Bronchial epithelial cell (primary cell): ENCODE measurements at regions not wholly inside any gene's neighbourhood (a gene's known extent, or its start where the extent isn't known, plus 50 kb on each side); places are given as distances from the start of the nearest gene placed in this dataset.

Source experiments
- DNase-seq: peaks from one replicate; pipeline ENCODE4 v3.0.0-alpha.2; 2010; ENCODE audit warnings: low read depth
- FAIRE-seq: peaks from 2 replicates; lab custom pipeline; 2011; peaks lifted over from hg19 to GRCh38; lab: Jason Lieb, UNC
- H3K27me3 ChIP-seq: 2 replicates; pipeline ENCODE4 v1.5.1; 2011; ENCODE audit warnings: low read length; ENCODE audit not compliant: control insufficient read depth, insufficient read depth
- H3K36me3 ChIP-seq: 2 replicates; pipeline ENCODE4 v1.5.1; 2011; ENCODE audit warnings: low read length; ENCODE audit not compliant: control insufficient read depth, insufficient read depth
- H3K4me3 ChIP-seq: 2 replicates; pipeline ENCODE4 v1.5.1; 2011; ENCODE audit warnings: mild to moderate bottlenecking, low read depth, low read length, control low read depth
- TF ChIP-seq, protein P1 (sequence below): IDR thresholded peaks from 2 replicates; pipeline ENCODE4 v1.5.1; 2011; ENCODE audit warnings: mild to moderate bottlenecking, moderate library complexity, low read length, control low read depth, inconsistent platforms; ENCODE audit not compliant: insufficient read depth, severe bottlenecking

DNA sequence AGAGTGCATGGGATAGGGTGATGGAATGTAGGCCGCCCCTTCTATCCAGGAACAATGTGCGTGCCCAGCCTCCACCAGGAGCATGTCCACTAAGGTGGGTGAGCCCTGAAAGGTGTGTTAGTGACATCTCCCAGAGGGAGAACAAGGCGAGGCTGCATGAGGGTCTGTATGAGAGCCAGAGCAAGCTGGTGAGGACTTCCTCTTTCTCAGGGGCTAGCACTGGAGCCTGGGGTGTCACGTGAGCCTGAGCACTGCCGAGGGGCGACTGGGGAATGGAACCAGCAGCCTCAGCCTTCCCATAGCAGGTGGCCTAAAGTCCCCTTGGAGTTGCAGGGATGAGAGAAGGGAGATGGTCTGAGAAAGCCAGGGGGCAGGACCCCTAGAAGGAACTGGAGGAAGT is 156.3 kb upstream of the COBL start:
- FAIRE-seq (no peak), DNase-seq (no peak)
- TF ChIP-seq, protein P1, sequence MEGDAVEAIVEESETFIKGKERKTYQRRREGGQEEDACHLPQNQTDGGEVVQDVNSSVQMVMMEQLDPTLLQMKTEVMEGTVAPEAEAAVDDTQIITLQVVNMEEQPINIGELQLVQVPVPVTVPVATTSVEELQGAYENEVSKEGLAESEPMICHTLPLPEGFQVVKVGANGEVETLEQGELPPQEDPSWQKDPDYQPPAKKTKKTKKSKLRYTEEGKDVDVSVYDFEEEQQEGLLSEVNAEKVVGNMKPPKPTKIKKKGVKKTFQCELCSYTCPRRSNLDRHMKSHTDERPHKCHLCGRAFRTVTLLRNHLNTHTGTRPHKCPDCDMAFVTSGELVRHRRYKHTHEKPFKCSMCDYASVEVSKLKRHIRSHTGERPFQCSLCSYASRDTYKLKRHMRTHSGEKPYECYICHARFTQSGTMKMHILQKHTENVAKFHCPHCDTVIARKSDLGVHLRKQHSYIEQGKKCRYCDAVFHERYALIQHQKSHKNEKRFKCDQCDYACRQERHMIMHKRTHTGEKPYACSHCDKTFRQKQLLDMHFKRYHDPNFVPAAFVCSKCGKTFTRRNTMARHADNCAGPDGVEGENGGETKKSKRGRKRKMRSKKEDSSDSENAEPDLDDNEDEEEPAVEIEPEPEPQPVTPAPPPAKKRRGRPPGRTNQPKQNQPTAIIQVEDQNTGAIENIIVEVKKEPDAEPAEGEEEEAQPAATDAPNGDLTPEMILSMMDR: no peak
- H3K36me3 ChIP-seq: no peaks in the 10 kb centered on the region
- no peak overlapping the region for H3K4me3 ChIP-seq
- H3K27me3 ChIP-seq: peaks cover 1% of the 10 kb centered on the region

DNA sequence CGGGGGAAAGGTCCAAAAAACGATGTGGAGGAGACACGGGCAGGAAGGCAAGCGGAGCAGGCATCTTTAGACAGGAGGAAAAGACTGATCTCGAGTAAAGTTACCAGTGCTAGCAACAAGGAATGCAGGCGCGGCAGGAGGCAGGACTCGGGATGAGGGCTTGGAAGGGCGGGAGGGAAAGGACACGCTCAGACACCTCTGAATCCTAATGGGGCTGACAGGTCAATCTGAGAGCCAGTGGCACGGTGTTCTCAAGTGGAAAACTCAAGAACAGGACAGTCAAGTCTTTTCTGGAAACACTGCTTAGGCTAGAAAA is 155.3 kb upstream of the COBL start:
- no peak for FAIRE-seq
- Histone ChIP-seq H3K4me3 (no peak overlapping the region), H3K36me3 (no peaks in the 10 kb centered on the region), H3K27me3 (peaks cover 1% of the 10 kb centered on the region)
- DNase-seq: no peak
- TF ChIP-seq, protein P1: no peak

DNA sequence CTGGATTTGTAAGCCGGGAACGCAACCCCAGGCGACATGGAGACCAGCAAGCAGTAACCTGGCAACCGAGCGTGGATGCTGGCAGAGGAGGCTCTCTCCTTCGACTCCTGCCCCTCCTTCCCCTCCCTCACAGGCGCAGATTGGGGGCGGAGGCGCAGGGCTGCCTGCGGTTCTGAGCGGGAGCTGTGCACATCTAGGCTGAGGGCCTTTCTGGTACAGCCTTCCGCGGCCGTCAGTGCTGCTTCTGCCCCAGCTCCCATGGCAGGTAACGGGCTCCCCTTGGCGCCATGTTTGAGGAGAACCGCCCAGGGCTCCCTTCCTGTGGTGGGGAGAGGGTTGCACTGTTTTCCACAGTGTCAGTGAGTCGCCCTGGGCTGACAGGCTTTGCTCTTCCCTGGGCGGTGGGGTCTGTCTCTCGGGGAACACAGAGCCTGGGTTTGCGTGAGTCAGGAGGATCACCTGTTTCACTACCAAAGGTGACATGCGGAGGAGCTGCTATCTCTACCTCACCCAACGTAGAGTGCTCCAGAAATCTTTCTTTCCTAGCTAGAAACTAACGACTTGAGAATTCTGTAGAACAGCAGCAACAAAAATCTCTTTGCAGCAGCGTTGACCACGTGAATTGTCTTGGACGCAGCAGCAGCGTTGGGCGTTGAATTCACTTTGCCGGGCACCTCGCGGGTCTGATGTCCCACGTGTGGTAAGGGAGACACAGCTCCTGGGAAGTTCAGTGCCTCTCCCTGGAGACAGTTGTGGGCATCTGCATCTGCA is 154.8 kb upstream of the COBL start:
- no peaks in the 10 kb centered on the region for H3K36me3 ChIP-seq
- FAIRE-seq: no peak
- TF ChIP-seq, protein P1: no peak
- H3K4me3 ChIP-seq: no peak overlapping the region
- no peak for DNase-seq
- peaks cover 1% of the 10 kb centered on the region for H3K27me3 ChIP-seq

DNA sequence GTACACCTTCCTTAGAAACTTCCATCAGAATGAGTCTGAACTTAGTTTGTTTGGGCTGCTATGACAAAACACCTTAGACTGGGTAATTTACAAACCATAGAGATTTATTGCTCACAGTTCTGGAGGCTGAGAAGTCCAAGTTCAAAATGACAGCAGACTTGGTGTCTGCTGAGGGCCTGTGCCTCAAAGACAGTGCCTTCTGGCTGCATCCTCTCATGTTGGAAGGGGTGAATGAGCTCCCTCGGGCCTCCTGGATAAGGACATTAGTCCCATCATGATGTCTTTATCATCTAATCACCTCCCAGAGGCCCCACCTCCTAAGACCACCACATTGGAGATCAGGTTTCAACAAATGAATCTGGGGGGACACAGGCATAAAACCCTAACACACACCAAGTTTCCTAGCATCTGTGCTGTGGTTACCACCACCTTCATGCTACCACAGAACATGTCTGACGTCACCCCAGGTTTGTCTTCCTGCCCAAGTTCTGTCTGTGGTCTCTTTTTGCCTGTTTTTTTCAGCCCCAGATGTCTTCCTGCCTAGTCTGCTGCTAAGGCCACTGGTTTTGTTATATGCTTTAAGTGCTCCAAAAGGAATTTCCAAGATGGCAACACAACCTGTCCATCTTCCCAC is 150.9 kb upstream of the COBL start:
- DNase-seq (no peak), FAIRE-seq (no peak)
- H3K27me3 ChIP-seq: peaks cover 1% of the 10 kb centered on the region
- TF ChIP-seq, protein P1: no peak
- H3K4me3 ChIP-seq: no peak overlapping the region
- no peaks in the 10 kb centered on the region for H3K36me3 ChIP-seq

DNA sequence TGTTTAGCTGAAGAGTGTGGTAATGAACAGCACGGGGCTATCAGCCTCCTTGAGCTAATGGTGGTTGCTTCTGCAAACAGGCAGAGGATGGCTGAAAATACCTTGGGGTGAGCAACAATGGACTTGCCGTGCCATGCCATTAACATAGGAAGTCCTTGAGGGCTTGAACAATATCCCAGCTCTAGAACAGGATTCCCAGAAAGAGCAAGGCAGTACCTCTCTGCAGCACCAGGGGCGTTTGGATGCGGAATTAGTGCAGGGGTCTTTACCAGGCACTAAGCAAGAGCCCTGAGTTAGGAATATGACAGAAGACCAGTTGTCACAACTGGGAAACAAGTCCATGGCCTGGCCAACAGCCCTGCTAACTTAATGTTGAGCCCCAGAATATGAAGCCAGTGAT is 143.2 kb upstream of the COBL start:
- H3K4me3 ChIP-seq: no peak overlapping the region
- H3K27me3 ChIP-seq: no peaks in the 10 kb centered on the region
- no peak for DNase-seq
- TF ChIP-seq, protein P1: no peak
- H3K36me3 ChIP-seq: no peaks in the 10 kb centered on the region
- no peak for FAIRE-seq

DNA sequence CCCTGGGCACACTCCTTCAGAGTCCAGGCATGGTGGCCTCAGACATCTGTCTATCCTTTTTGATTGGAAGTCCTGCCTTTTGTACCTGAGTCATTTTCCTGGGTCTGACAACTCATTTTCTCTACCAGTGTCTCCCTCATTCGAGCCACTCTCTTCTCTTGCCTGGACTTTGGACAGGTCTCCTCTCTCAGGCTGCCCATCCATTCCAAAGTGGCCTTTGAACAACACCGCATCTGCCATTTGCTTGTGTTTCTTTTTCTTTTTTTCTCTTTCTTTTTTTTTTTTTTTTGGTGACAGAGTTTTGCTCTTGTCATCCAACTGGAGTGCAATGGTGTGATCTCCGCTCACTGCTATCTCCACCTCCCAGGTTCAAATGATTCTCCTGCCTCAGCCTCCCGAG is 142.1 kb upstream of the COBL start:
- H3K36me3 ChIP-seq: no peaks in the 10 kb centered on the region
- no peak overlapping the region for H3K4me3 ChIP-seq
- no peak for DNase-seq
- TF ChIP-seq, protein P1: no peak
- FAIRE-seq: no peak
- no peaks in the 10 kb centered on the region for H3K27me3 ChIP-seq
